Fibroblast of lung (primary cell): ENCODE measurements at regions not wholly inside any gene's neighbourhood (a gene's known extent, or its start where the extent isn't known, plus 50 kb on each side); places are given as distances from the start of the nearest gene placed in this dataset.
A peak's percentile ranks its signal among the peaks of the same experiment; 100 is the strongest.

Source experiments
- DNase-seq, 2 donors: peaks; one replicate each; pipeline versions ENCODE4 v3.0.0 to v3.0.0-alpha.2; 2010; ENCODE audit warnings: low read depth in 2 of 2
- H2AFZ ChIP-seq: 2 replicates; pipeline ENCODE4 v1.5.1; 2012; ENCODE audit warnings: low read length, control low read depth, inconsistent platforms
- H3K27ac ChIP-seq: 2 replicates; pipeline ENCODE4 v1.5.1; 2011; ENCODE audit warnings: low read length, control low read depth; ENCODE audit not compliant: insufficient read depth
- H3K27me3 ChIP-seq: 2 replicates; pipeline ENCODE4 v1.5.1; 2011; ENCODE audit warnings: mild to moderate bottlenecking, low read length; ENCODE audit not compliant: control insufficient read depth, insufficient read depth
- H3K36me3 ChIP-seq: 2 replicates; pipeline ENCODE4 v1.5.1; 2011; ENCODE audit warnings: low read length; ENCODE audit not compliant: control insufficient read depth, insufficient read depth
- H3K4me1 ChIP-seq: 2 replicates; pipeline ENCODE4 v1.5.1; 2011; ENCODE audit warnings: low read length; ENCODE audit not compliant: control insufficient read depth, insufficient read depth; ENCODE audit errors: extremely low read depth
- H3K4me2 ChIP-seq: 2 replicates; pipeline ENCODE4 v1.5.1; 2011; ENCODE audit warnings: low read length, control low read depth; ENCODE audit not compliant: insufficient read depth; ENCODE audit errors: extremely low read depth
- H3K4me3 ChIP-seq, 4 experiments: fragments of 200-600 bp in 1 of 4; sonication (generic) in 1 of 4; replicated peaks in 1 of 4; 2 replicates each; pipeline ENCODE4 v1.5.1; 2011 to 2016; ENCODE audit warnings: low read length in 4 of 4, low read depth in 3 of 4, mild to moderate bottlenecking in 3 of 4, control low read depth in 2 of 4, inconsistent platforms in 1 of 4, mixed read lengths in 1 of 4; ENCODE audit not compliant: insufficient read depth in 1 of 4; ENCODE audit errors: control extremely low read depth in 1 of 4
- H3K79me2 ChIP-seq: 2 replicates; pipeline ENCODE4 v1.5.1; 2012; ENCODE audit warnings: mild to moderate bottlenecking, low read length, inconsistent platforms; ENCODE audit not compliant: control insufficient read depth, insufficient read depth
- H3K9ac ChIP-seq: 2 replicates; pipeline ENCODE4 v1.5.1; 2011; ENCODE audit warnings: mild to moderate bottlenecking, low read length, control low read depth; ENCODE audit not compliant: insufficient read depth
- H3K9me3 ChIP-seq: 2 replicates; pipeline ENCODE4 v1.5.1; 2012; ENCODE audit warnings: low read depth, low read length; ENCODE audit not compliant: control insufficient read depth, insufficient read depth
- H4K20me1 ChIP-seq: 2 replicates; pipeline ENCODE4 v1.5.1; 2011; ENCODE audit warnings: low read length; ENCODE audit not compliant: control insufficient read depth, insufficient read depth; ENCODE audit errors: extremely low read depth
- CTCF ChIP-seq, 2 donors: IDR thresholded peaks in 1 of 2; conservative IDR thresholded peaks in 1 of 2; 1 replicate in 1 of 2; 2 replicates in 1 of 2; pipeline ENCODE4 v1.5.1; 2011 to 2012; ENCODE audit warnings: low read length in 2 of 2, control low read depth in 1 of 2, inconsistent platforms in 1 of 2, low read depth in 1 of 2, mild to moderate bottlenecking in 1 of 2
- EZH2 ChIP-seq: IDR thresholded peaks from 2 replicates; pipeline ENCODE4 v1.5.1; 2012; ENCODE audit warnings: low read length, control low read depth, mild to moderate bottlenecking; ENCODE audit errors: missing control alignments

DNA sequence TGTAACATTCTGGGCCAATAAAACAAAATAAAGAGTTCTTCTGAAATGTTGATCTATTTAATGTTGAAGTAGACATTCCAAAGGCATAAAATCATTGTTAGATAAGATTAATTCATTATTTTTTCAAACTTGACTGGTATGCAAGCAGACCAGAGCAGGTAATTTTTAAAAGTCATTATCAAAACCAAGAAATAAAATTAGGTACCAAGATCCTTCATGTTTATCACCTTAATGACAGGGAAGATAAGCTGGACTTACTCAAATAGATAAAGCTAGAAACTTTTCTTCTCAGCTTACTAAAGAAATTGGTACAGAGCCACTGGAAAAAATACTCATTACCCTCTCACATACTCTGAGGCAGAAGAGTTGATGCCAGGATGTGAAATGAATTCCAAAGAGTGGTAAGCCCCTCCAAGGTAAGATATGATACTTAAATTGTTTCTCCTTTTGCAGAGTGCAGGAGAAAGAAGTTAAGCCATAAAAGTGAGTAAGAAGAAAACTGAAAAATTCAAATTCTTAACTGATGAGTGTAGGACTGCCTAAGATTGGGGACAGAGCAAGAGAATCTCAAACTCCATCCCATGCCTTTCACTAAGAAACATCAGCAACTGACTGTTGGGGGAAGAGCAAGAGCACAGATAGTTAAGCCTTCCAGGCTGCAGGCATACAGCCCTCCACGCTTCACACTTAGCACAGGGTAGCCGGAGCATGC is 111.9 kb downstream of the SLC41A2 start:
- H3K9ac ChIP-seq, result no peak overlapping the region
- no peaks in the 10 kb centered on the region for H3K4me1 ChIP-seq
- H3K4me3 ChIP-seq, result no peak overlapping the region
- H3K27ac ChIP-seq, result no peak overlapping the region
- no peaks in the 10 kb centered on the region for H4K20me1 ChIP-seq
- peak in 1 of 2 donors; percentile 78 for DNase-seq
- no peaks in the 10 kb centered on the region for H3K79me2 ChIP-seq
- H2AFZ ChIP-seq, result no peak overlapping the region
- no peak overlapping the region for H3K4me2 ChIP-seq
- no peaks in the 10 kb centered on the region for H3K36me3 ChIP-seq
- H3K27me3 ChIP-seq, result no peaks in the 10 kb centered on the region
- no peaks in the 10 kb centered on the region for H3K9me3 ChIP-seq
- TF ChIP-seq CTCF (conservative IDR thresholded peaks at IDR 0.05 in 1 of 2, IDR thresholded peaks at IDR 0.05 in 1 of 2; ENCODE audit: low read depth in 1 of 2, low read length in 2 of 2) (no peak), EZH2 (no peak)

DNA sequence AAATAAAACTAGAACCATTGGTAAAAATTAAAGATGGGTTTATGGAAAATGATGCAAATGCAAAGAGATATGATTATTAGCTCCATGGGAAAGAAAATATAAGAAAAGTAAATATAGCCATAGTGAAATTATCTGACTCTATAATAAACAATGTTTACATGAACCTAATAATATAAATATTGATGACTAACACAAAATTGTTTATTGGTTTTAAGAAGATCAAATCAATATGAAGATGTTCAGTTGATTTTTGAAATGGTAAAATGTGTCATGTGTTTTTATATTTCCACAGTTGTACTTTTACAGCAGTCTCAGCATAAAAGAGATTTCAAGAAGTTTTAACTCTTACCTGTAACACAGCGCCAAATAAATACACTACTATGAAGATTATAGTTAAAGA is 114.0 kb downstream of the SLC41A2 start:
- H3K9ac ChIP-seq, result no peak overlapping the region
- H3K4me1 ChIP-seq, result no peaks in the 10 kb centered on the region
- no peak overlapping the region for H3K4me3 ChIP-seq
- H3K27me3 ChIP-seq, result no peaks in the 10 kb centered on the region
- H3K36me3 ChIP-seq, result no peaks in the 10 kb centered on the region
- H4K20me1 ChIP-seq, result no peaks in the 10 kb centered on the region
- TF ChIP-seq EZH2, result no peak
- TF ChIP-seq CTCF (conservative IDR thresholded peaks at IDR 0.05 in 1 of 2, IDR thresholded peaks at IDR 0.05 in 1 of 2; ENCODE audit: low read depth in 1 of 2, low read length in 2 of 2), result no peak
- no peak overlapping the region for H3K27ac ChIP-seq
- no peaks in the 10 kb centered on the region for H3K9me3 ChIP-seq
- no peak for DNase-seq
- no peak overlapping the region for H3K4me2 ChIP-seq
- H3K79me2 ChIP-seq, result no peaks in the 10 kb centered on the region
- H2AFZ ChIP-seq, result no peak overlapping the region

GRCh38 chr12:104840262-104840661 is 117.8 kb downstream of the SLC41A2 start:
- no peak overlapping the region for H3K27ac ChIP-seq
- no peak for DNase-seq

More at GRCh38 chr12:104840262-104840661, 117.8 kb downstream of the SLC41A2 start:
- Histone ChIP-seq H3K9ac (no peak overlapping the region), H3K4me2 (no peak overlapping the region), H2AFZ (no peak overlapping the region), H4K20me1 (no peaks in the 10 kb centered on the region), H3K4me1 (no peaks in the 10 kb centered on the region), H3K27me3 (no peaks in the 10 kb centered on the region), H3K4me3 (no peak overlapping the region), H3K9me3 (no peaks in the 10 kb centered on the region), H3K36me3 (no peaks in the 10 kb centered on the region), H3K79me2 (no peaks in the 10 kb centered on the region)
- TF ChIP-seq EZH2, result no peak
- TF ChIP-seq CTCF (conservative IDR thresholded peaks at IDR 0.05 in 1 of 2, IDR thresholded peaks at IDR 0.05 in 1 of 2; ENCODE audit: low read depth in 1 of 2, low read length in 2 of 2), result no peak
